ENCODE measurements at regions not wholly inside any gene's neighbourhood (a gene's known extent, or its start where the extent isn't known, plus 50 kb on each side); places are given as distances from the start of the nearest gene placed in this dataset.

DNA sequence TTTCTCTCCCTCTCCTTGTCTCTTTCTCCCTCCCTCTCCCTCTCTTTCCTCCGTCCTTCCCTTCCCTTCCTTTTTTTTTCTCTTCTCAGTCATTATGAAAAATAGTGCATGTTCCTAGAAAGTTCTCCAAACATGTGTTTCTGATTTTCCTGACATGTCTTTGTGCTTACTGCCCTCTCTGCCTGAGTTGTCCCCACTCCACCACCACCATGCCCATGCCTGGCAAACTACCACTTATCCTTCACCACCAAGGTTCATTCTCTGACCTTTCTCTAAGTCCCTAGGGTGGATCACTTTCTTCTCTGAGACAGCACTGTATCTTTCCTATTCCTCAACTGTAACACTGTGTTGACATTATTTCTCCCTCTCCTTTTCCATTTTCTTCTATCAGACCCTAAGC, 98.2 kb downstream of the LACC1 start:
- TF ChIP-seq, protein P1, sequence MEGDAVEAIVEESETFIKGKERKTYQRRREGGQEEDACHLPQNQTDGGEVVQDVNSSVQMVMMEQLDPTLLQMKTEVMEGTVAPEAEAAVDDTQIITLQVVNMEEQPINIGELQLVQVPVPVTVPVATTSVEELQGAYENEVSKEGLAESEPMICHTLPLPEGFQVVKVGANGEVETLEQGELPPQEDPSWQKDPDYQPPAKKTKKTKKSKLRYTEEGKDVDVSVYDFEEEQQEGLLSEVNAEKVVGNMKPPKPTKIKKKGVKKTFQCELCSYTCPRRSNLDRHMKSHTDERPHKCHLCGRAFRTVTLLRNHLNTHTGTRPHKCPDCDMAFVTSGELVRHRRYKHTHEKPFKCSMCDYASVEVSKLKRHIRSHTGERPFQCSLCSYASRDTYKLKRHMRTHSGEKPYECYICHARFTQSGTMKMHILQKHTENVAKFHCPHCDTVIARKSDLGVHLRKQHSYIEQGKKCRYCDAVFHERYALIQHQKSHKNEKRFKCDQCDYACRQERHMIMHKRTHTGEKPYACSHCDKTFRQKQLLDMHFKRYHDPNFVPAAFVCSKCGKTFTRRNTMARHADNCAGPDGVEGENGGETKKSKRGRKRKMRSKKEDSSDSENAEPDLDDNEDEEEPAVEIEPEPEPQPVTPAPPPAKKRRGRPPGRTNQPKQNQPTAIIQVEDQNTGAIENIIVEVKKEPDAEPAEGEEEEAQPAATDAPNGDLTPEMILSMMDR (IDR thresholded peaks at IDR 0.05 in 2 of 3, conservative IDR thresholded peaks at IDR 0.05 in 1 of 3; ENCODE audit: control insufficient read depth in 2 of 3, extremely low read depth in 1 of 3, insufficient read depth in 1 of 3, low read depth in 3 of 3, low read length in 3 of 3): no peak
- TF ChIP-seq ESRRA (IDR thresholded peaks at IDR 0.05; ENCODE audit: low read length) (no peak), CREB1 (IDR thresholded peaks at IDR 0.05; ENCODE audit: low read depth) (no peak), POLR2A (IDR thresholded peaks at IDR 0.05; ENCODE audit: low read depth, low read length) (no peak), GABPA (IDR thresholded peaks at IDR 0.05; ENCODE audit: low read depth) (no peak), HDAC2 (IDR thresholded peaks at IDR 0.05) (no peak), STAT3 (IDR thresholded peaks at IDR 0.05; ENCODE audit: low read depth, low read length) (no peak), ZSCAN29 (IDR thresholded peaks at IDR 0.05) (no peak), RAD51 (IDR thresholded peaks at IDR 0.05) (no peak), SIN3A (IDR thresholded peaks at IDR 0.05; ENCODE audit: low read depth, low read length) (no peak)
- TF ChIP-seq, protein P2, sequence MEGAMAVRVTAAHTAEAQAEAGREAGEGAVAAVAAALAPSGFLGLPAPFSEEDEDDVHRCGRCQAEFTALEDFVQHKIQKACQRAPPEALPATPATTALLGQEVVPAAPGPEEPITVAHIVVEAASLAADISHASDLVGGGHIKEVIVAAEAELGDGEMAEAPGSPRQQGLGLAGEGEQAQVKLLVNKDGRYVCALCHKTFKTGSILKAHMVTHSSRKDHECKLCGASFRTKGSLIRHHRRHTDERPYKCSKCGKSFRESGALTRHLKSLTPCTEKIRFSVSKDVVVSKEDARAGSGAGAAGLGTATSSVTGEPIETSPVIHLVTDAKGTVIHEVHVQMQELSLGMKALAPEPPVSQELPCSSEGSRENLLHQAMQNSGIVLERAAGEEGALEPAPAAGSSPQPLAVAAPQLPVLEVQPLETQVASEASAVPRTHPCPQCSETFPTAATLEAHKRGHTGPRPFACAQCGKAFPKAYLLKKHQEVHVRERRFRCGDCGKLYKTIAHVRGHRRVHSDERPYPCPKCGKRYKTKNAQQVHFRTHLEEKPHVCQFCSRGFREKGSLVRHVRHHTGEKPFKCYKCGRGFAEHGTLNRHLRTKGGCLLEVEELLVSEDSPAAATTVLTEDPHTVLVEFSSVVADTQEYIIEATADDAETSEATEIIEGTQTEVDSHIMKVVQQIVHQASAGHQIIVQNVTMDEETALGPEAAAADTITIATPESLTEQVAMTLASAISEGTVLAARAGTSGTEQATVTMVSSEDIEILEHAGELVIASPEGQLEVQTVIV (IDR thresholded peaks at IDR 0.05; ENCODE audit: borderline replicate concordance, partially characterized antibody): no peak
- TF ChIP-seq, protein P3, sequence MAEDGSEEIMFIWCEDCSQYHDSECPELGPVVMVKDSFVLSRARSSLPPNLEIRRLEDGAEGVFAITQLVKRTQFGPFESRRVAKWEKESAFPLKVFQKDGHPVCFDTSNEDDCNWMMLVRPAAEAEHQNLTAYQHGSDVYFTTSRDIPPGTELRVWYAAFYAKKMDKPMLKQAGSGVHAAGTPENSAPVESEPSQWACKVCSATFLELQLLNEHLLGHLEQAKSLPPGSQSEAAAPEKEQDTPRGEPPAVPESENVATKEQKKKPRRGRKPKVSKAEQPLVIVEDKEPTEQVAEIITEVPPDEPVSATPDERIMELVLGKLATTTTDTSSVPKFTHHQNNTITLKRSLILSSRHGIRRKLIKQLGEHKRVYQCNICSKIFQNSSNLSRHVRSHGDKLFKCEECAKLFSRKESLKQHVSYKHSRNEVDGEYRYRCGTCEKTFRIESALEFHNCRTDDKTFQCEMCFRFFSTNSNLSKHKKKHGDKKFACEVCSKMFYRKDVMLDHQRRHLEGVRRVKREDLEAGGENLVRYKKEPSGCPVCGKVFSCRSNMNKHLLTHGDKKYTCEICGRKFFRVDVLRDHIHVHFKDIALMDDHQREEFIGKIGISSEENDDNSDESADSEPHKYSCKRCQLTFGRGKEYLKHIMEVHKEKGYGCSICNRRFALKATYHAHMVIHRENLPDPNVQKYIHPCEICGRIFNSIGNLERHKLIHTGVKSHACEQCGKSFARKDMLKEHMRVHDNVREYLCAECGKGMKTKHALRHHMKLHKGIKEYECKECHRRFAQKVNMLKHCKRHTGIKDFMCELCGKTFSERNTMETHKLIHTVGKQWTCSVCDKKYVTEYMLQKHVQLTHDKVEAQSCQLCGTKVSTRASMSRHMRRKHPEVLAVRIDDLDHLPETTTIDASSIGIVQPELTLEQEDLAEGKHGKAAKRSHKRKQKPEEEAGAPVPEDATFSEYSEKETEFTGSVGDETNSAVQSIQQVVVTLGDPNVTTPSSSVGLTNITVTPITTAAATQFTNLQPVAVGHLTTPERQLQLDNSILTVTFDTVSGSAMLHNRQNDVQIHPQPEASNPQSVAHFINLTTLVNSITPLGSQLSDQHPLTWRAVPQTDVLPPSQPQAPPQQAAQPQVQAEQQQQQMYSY (CRISPR knock-in tag; IDR thresholded peaks at IDR 0.05): no peak

Measured in GM12878 (cell line).